PC-3 (cell line): ENCODE measurements at regions not wholly inside any gene's neighbourhood (a gene's known extent, or its start where the extent isn't known, plus 50 kb on each side); places are given as distances from the start of the nearest gene placed in this dataset.

Experiments
- ATAC-seq: fragments of 200-7000 bp; cut with Tn5 transposase; 2 replicates; pipeline ENCODE4 v1.9.1; 2020; ENCODE audit warnings: mild to moderate bottlenecking, moderate library complexity
- BruUV-seq: library from RNA; stranded (reverse); fragments of 400-500 nt; replicated peaks from 2 replicates; lab custom pipeline; 2021; lab: Mats Ljungman, UMichigan
- CTCF ChIA-PET: fragments of 300-600 bp; sonication (Branson Sonifier 250); formaldehyde crosslinking; loops from one replicate; lab custom pipeline; 2022; ENCODE audit warnings: antibody characterized with exemption; lab: Charles Lee
- POLR2A ChIA-PET: fragments of 300-600 bp; sonication (Branson Sonifier 250); formaldehyde crosslinking; loops from one replicate; lab custom pipeline; 2022; ENCODE audit warnings: antibody characterized with exemption; ENCODE audit not compliant: unreplicated experiment; lab: Charles Lee
- DNase-seq: peaks from one replicate; pipeline ENCODE4 v3.0.0-alpha.2; 2015
- H2AFZ ChIP-seq: fragments of 300-600 bp; sonication (generic); 2 replicates; pipeline ENCODE4 v1.6.0; 2016; ENCODE audit warnings: antibody characterized with exemption, low read length
- H3F3A ChIP-seq: fragments of 300-600 bp; sonication (generic); one replicate; pipeline ENCODE4 v1.6.0; 2017; ENCODE audit warnings: antibody characterized with exemption, low read length, control low read depth, mild to moderate bottlenecking; ENCODE audit not compliant: unreplicated experiment
- H3K27ac ChIP-seq: fragments of 300-600 bp; sonication (generic); 2 replicates; pipeline ENCODE4 v1.5.1; 2016; ENCODE audit warnings: mild to moderate bottlenecking, low read length
- H3K27me3 ChIP-seq: fragments of 300-600 bp; sonication (generic); 2 replicates; pipeline ENCODE4 v1.6.1; 2016; ENCODE audit warnings: low read length, mixed read lengths
- H3K36me3 ChIP-seq: fragments of 300-600 bp; sonication (generic); 2 replicates; pipeline ENCODE4 v1.6.1; 2016; ENCODE audit warnings: low read depth, mixed run types, low read length, mixed read lengths
- H3K4me1 ChIP-seq: fragments of 300-600 bp; sonication (generic); 2 replicates; pipeline ENCODE4 v1.5.1; 2016; ENCODE audit warnings: low read length; ENCODE audit not compliant: insufficient read depth
- H3K4me2 ChIP-seq: fragments of 300-600 bp; sonication (generic); 2 replicates; pipeline ENCODE4 v1.6.0; 2016; ENCODE audit warnings: low read length
- H3K4me3 ChIP-seq: fragments of 300-600 bp; sonication (generic); 2 replicates; pipeline ENCODE4 v1.5.1; 2016; ENCODE audit warnings: mild to moderate bottlenecking, low read length, mixed read lengths
- H3K79me2 ChIP-seq: fragments of 300-600 bp; sonication (generic); 2 replicates; pipeline ENCODE4 v1.6.1; 2017; ENCODE audit warnings: low read length, mixed read lengths
- H3K9ac ChIP-seq: fragments of 300-600 bp; sonication (generic); 2 replicates; pipeline ENCODE4 v1.6.0; 2016; ENCODE audit warnings: mild to moderate bottlenecking, low read length
- H3K9me2 ChIP-seq: fragments of 300-600 bp; sonication (generic); replicated peaks from 2 replicates; pipeline ENCODE4 v1.6.1; 2016; ENCODE audit warnings: mixed run types, low read length, mixed read lengths
- H3K9me3 ChIP-seq: fragments of 300-600 bp; sonication (generic); 2 replicates; pipeline ENCODE4 v1.6.1; 2016; ENCODE audit warnings: low read length, mixed read lengths
- H4K20me1 ChIP-seq: fragments of 300-600 bp; sonication (generic); 2 replicates; pipeline ENCODE4 v1.6.1; 2016; ENCODE audit warnings: low read length, mixed read lengths
- EZH2 ChIP-seq: fragments of 300-600 bp; sonication (generic); IDR thresholded peaks from one replicate; pipeline ENCODE4 v1.6.1; 2017; ENCODE audit warnings: antibody characterized with exemption, mild to moderate bottlenecking, low read length; ENCODE audit not compliant: unreplicated experiment
- EZH2phosphoT487 ChIP-seq: fragments of 300-600 bp; sonication (generic); IDR thresholded peaks from 2 replicates; pipeline ENCODE4 v1.6.1; 2018; ENCODE audit warnings: mild to moderate bottlenecking, antibody characterized with exemption, low read length, borderline replicate concordance
- intact Hi-C: fragments of 100-400 bp; cut with micrococcal nuclease; formaldehyde crosslinking; loops from 2 replicates; pipeline ENCODE4 v1.9.0; 2023
- TF ChIP-seq, protein P1 (sequence below): fragments of 300-600 bp; sonication (generic); conservative IDR thresholded peaks from 2 replicates; pipeline ENCODE4 v1.5.1; 2017; ENCODE audit warnings: antibody characterized with exemption, low read depth, mild to moderate bottlenecking, low read length

DNA sequence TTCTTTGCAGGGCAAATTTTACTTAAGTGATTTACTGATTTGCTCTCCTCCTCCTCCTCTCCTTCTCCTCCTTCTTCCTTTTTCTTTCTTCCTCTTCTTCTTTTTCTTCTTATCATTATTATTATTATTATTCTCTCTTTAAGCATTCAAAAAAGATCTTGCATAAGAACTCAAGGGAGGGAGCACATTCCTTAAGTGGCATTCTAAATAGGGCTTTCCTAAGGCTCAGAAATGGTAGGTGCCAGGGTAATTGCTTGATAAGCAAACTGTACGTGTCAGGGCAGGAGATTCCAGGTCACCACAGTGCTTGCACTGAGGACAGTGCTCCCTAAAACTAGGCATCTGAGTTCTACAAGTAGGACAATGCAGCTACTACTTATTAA is 92.4 kb downstream of the SPTSSA start:
- Histone ChIP-seq H3K4me1 (peaks cover 29% of the 10 kb centered on the region), H3K27ac (no peak overlapping the region), H2AFZ (no peak overlapping the region), H3K9ac (no peak overlapping the region), H3K9me3 (no peaks in the 10 kb centered on the region), H3F3A (no peaks in the 10 kb centered on the region), H4K20me1 (no peaks in the 10 kb centered on the region), H3K27me3 (no peaks in the 10 kb centered on the region), H3K9me2 (no peaks in the 10 kb centered on the region), H3K4me3 (no peak overlapping the region), H3K4me2 (no peak overlapping the region), H3K79me2 (no peaks in the 10 kb centered on the region), H3K36me3 (no peaks in the 10 kb centered on the region)
- ATAC-seq (no peak), DNase-seq (no peak)
- POLR2A ChIA-PET = no interaction called here
- CTCF ChIA-PET = no interaction called here
- intact Hi-C loops = no loop called here
- BruUV-seq = no TSS peak
- TF ChIP-seq EZH2 = no peak
- no peak for TF ChIP-seq EZH2phosphoT487

DNA sequence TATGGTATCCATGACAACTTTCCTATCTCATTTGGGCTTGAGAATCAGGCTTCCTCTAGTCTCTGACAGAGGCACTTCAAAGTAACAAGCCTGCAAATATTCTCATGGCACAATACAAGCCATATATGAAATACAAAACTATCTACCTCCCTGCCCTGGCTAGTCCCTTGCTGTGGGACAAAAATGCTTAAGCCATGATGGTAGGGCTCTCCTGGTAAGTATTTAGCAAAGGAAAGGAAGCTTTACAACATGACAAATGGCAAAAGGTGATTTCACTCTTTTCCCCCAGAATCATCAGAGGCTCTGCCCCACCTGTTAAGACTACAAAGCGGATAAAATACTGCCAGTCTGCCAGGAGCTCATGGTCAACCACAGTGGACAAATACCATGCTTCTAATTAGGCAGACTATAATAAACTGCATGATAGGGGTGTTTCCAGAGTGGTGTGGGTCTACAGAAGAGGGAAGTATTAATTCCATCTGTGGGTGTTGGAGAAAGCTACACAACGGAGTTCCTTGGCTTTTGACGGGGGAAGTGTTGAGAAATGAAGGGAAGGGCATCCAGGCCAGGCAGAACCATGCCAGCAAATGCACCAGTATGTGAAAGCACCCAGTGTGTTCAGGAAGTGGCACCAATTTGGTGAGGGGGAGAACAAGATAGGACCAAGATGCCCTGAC is 92.9 kb downstream of the SPTSSA start:
- H3K4me1 ChIP-seq = peaks cover 29% of the 10 kb centered on the region
- POLR2A ChIA-PET = no interaction called here
- intact Hi-C loops = no loop called here

DNA sequence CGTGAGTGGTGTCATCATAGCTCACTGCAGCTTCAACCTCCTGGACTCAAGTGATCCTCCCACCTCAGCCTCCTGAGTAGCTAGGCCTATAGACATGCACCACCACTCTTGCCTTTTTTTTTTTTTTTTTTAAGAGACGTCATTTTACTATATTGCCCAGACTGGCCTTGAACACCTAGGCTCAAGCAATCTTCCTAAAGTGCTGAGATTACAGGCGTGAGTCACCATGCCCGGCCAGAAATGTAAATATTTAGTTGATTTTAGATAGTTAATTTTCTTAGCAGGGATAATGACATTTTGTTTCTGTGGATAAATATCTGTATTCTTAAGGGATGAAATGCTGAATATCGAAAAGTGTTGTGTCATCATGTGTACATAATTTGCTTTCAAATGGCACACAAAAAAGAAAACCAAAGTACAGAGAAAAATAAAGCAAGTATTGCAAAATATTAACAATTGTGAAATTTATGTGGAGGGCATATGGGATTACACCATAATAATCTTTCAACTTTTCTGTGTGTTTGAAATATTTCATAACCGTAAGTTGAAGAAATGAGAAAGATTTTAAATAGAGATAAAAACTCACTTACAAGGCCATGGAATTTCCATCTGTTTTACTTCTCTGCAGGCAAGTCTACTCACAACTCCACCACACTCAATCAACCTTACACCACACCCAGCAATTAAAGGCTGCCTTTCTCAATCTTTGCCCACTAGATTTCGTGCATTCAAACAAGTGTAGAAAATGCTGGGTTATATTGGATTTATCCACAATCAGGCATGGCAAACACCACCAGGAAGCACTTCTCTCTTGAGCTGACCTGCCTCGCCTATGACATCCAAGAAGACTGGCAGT is 93.7 kb downstream of the SPTSSA start:
- ChIA-PET CTCF (no interaction called here), POLR2A (no interaction called here)
- H4K20me1 ChIP-seq = no peaks in the 10 kb centered on the region
- peak overlapping the region; percentile 12; the same call in 1 of the 2 replicates for H3K4me2 ChIP-seq
- DNase-seq (peak; percentile 30), ATAC-seq (no peak)
- no peaks in the 10 kb centered on the region for H3F3A ChIP-seq
- no TSS peak for BruUV-seq
- H3K9me3 ChIP-seq = no peaks in the 10 kb centered on the region
- TF ChIP-seq, protein P1, sequence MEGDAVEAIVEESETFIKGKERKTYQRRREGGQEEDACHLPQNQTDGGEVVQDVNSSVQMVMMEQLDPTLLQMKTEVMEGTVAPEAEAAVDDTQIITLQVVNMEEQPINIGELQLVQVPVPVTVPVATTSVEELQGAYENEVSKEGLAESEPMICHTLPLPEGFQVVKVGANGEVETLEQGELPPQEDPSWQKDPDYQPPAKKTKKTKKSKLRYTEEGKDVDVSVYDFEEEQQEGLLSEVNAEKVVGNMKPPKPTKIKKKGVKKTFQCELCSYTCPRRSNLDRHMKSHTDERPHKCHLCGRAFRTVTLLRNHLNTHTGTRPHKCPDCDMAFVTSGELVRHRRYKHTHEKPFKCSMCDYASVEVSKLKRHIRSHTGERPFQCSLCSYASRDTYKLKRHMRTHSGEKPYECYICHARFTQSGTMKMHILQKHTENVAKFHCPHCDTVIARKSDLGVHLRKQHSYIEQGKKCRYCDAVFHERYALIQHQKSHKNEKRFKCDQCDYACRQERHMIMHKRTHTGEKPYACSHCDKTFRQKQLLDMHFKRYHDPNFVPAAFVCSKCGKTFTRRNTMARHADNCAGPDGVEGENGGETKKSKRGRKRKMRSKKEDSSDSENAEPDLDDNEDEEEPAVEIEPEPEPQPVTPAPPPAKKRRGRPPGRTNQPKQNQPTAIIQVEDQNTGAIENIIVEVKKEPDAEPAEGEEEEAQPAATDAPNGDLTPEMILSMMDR = no peak
- TF ChIP-seq EZH2 = no peak
- no peak for TF ChIP-seq EZH2phosphoT487
- peak overlapping the region; percentile 10; the same call in 1 of the 2 replicates for H3K27ac ChIP-seq
- peaks cover 37% of the 10 kb centered on the region for H3K4me1 ChIP-seq
- H3K9ac ChIP-seq = no peak overlapping the region
- H3K9me2 ChIP-seq = no peaks in the 10 kb centered on the region
- H3K36me3 ChIP-seq = no peaks in the 10 kb centered on the region
- H3K79me2 ChIP-seq = no peaks in the 10 kb centered on the region
- no peaks in the 10 kb centered on the region for H3K27me3 ChIP-seq
- intact Hi-C loops = no loop called here
- H2AFZ ChIP-seq = no peak overlapping the region
- no peak overlapping the region for H3K4me3 ChIP-seq

More for the DNA sequence above, 92.9 kb downstream of the SPTSSA start:
- Histone ChIP-seq H3K9me3 (no peaks in the 10 kb centered on the region), H3K36me3 (no peaks in the 10 kb centered on the region), H3K27ac (peak overlapping the region; percentile 10; the same call in 1 of the 2 replicates), H3K4me2 (no peak overlapping the region), H3K9ac (no peak overlapping the region), H3F3A (no peaks in the 10 kb centered on the region), H2AFZ (no peak overlapping the region), H3K27me3 (no peaks in the 10 kb centered on the region), H3K9me2 (no peaks in the 10 kb centered on the region), H3K4me3 (no peak overlapping the region), H3K79me2 (no peaks in the 10 kb centered on the region), H4K20me1 (no peaks in the 10 kb centered on the region)
- CTCF ChIA-PET = no interaction called here
- DNase-seq = no peak
- BruUV-seq = no TSS peak
- ATAC-seq = no peak
- no peak for TF ChIP-seq EZH2
- TF ChIP-seq EZH2phosphoT487 = no peak
- TF ChIP-seq, protein P1 = no peak
